ENCODE measurements at regions not wholly inside any gene's neighbourhood (a gene's known extent, or its start where the extent isn't known, plus 50 kb on each side); places are given as distances from the start of the nearest gene placed in this dataset.

DNA sequence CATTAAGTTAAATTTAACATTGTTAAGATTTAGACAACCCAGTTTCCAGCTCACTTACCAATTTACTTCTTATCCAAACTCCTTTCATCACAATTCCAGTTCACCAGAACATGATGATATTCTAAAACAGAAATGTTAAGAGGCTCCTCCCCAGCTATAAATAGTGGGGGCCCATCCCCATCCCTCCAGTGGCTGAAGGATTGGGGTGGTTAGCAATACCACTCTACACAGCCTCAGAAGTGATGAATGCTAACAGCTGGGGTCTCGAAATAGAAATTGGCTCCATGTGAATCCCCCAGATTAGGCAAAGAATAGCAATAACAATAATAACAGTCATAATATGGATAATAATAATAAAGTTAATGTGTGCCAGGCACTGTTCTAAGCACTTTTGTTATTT, 97.9 kb upstream of the NCAM1 start:
- FAIRE-seq = no peak
- no peak for DNase-seq (ENCODE audit: low spot score in 2 of 2)

DNA sequence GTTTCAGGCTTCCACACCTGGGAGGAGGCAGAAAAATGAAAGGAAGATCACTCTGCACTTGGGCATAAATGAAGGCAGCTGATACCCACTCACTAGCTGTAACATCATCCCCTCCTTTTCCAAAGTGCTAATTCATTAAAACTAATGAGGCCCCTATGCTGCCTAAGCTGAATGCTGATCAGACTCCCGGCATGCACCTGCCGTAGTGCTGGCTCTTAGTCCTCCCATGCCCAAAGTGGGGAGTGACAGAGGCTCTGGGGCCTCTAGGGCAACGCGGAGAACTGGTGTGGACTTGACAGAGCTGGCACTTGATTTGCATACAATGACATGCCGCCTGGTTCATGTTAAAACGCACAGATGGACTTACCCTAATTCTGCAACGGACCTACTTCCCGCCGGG, 96.5 kb upstream of the NCAM1 start:
- FAIRE-seq (no peak), DNase-seq (ENCODE audit: low spot score in 2 of 2) (no peak)

DNA sequence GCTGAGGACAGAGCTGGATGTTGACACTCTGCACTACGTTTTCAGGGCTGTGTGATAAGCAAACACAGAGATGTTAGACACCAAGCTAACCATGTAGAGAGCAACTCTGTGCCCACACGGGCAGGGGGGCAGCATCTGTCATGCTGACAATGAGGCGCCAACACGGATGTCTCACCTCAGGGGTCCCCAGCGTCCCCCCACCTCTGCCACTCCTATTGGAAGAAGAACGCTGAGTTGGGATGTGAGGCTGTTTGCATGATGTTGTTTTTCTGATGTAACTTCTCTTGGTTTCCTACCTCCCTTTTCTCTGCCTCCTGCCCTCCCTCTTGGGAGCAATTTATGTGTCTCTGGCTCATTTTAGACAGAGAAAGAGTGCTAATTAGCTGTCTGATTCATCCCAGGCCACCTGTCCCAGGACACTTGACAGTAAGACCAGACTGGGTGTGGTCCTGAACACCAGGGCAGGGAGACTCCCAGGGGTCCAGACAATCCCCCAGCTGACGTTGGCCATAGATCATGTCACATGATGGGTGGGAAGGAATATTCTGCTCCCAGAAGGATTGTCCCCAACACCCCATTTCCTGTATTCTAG, 89.2 kb upstream of the NCAM1 start:
- no peak for FAIRE-seq
- DNase-seq (ENCODE audit: low spot score in 2 of 2) = no peak

DNA sequence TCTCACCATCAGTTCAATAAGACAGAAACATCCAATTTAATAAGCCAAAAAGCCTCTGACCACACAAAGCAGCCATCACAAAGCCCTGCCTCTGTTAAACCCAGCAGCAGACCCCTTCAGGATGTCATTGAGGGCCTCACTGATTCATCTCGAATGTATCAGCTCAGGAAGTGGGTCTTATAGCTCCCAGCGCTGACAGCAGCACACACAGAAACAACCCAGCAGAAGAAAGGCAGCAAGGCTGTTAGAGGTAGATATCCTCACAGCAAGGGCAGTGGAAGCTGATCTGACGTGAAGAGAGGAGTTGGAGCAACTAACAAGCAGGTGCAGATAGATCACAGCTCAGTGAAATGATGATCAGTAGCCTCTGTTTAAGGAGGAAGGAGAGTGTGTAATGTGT, 86.2 kb upstream of the NCAM1 start:
- DNase-seq (ENCODE audit: low spot score in 2 of 2) (no peak), FAIRE-seq (no peak)

DNA sequence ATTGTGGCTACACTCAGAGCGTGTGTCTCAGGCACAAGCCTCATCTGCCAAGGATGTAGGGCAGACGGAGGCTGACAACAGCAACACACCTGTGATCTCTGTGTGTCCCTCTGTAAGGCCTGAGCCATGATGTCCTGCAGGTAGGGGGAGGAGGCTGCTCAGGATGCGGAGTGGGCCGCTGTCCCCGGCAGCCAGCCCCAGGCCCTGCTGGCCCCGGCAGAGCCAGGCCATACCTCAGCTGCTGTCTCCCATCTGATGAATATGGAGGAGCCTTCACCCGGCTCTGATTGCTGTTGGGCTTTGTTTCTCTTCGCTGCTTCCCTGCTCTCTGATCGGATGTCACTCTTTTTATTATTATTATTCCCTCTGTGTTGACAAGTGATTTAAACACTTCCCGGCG, 83.6 kb upstream of the NCAM1 start:
- no peak for DNase-seq (ENCODE audit: low spot score in 2 of 2)
- no peak for FAIRE-seq

DNA sequence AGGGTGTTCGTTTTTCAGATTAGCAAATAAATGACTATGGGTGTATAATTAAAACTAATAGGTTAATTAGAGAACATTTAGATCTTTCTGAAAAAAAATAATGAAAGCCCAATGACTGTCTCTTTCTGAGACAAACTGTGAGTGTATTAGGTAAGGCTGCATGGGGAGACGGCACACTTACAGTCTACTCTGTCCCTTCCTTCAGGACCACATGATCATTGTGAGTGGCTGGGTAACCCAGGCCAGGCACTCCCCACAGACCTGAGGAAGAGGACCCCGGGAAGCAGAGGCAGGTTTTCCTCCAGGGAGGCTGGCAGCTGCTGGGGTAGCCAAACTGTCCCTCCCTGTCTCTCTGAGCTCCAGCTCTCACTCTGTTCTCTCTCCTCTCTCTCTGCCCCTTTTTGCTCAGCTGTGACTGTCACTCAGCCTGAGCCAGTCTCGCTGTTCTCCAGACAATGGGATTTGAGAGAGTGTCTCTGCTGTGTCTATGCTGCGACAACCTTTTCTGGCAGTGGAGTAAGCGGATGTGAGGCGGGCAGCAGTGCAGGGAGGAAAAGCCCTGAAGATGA, 83.1 kb upstream of the NCAM1 start:
- FAIRE-seq (no peak), DNase-seq (ENCODE audit: low spot score in 2 of 2) (no peak)

DNA sequence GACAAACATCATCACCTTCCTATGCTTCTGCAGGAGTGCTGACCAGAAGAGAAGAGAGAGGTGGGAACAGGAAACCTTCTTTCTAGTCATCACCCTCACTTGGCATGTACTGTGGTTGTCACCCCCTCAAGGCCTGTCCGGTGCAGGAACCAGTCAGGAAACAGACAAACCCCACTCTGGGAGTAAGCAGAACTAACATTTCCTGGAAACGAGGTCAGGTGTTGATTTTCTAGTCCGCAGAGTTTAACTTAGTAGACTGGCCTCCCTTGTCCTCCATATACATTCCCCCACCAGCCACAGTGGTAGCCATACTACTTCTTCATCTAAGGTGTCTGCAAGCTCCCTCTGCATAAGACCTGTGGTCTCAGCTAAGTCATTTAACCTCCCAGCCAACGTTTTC, 80.7 kb upstream of the NCAM1 start:
- FAIRE-seq = no peak
- no peak for DNase-seq (ENCODE audit: low spot score in 2 of 2)

DNA sequence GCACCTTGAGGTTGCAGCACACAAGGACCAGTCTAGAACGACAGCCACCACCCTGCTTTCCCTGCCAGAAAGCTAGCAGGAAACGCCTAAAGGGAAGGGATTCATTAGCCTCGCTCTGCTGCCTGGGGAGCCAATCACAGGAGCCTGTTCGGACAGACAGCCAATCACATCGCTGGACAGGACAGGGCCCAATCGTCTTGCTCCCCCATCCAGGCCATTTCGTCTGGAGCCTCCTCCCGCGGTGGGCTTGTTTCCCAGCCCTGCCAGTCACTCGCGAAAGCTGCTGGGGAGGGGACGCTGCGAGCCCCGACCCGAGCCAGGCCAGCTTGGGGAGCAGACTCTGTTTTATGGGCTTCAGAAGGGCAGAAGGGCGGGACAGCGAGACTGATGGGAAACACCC, 79.8 kb upstream of the NCAM1 start:
- FAIRE-seq = peak; percentile 51
- DNase-seq (ENCODE audit: low spot score in 2 of 2) = peak; percentile 61 to 76

DNA sequence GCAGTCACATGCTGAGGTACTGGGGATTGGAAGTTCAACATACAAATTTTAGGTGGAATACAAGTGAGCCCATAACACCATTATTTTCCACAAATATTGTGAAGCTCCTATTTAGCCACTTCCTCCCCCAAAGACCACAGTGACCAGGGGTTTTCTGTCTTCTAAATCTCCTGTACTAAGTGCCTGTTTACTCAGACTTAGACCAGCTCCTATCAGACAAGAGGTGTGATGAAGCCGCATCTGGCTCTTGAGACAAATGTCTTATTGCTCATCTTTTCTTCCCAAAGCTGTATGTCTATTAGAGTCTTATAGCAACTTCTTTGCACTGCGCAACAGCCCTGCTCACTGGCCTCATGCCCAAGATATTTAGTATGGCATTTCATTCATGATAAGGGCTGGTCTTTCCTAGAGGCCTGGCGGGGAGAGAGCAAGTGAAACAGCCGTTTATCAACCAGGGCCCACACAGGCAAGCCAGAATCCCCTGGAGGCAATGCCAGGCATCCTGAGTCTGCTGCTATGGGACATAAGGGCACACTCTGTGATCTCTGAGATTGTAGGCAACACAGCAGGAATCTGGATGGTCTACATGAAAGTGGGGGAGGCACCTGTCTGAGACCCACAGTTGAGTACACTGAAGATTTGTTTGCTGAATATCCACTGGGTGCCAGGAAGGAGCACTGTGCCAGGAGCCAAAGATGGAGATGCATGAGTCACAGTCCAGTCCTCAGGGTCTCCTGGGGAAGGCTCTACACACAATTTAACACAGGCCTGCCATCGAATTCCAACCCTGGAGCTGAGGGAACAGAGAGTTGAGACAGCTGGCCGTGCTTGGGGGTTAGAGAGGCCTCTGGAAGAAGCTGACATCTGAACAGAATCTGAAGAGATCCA, 78.5 kb upstream of the NCAM1 start:
- no peak for FAIRE-seq
- DNase-seq (ENCODE audit: low spot score in 2 of 2) = no peak

DNA sequence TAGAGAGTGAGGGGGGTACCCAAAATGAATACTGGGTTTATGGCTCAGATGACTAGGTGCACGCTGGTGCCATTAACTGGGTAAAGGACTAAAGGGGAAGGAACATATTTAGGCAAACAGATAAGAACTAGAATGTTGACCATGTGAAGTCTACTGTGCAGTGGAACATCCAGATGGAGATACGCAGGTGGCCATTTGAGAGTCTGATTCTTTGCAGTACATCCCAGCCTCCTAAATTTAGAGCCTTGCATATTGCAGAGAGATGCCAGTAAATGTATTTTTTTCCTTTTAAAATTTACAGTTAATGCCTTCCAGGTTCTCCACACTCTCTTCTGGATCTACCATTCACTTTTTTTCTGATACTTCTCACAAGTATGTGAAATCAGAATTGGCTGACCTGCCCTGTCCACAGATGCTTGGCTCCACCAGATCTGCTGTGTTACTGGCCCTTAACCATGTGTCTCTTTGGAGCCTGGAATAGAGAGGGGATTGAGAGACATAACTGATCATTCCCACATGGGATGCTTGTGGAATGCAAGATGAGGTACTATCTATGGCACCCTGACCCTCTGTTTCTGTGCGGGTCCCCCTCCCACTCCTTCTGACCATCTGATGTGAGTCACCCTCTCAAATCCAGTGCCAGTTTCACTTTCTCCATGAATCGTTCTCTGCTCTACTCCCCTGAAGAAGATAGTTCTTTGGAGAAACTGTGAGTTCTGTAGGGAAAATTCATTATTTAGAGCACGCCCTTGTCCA, 77.0 kb upstream of the NCAM1 start:
- FAIRE-seq (no peak), DNase-seq (ENCODE audit: low spot score in 2 of 2) (no peak)

DNA sequence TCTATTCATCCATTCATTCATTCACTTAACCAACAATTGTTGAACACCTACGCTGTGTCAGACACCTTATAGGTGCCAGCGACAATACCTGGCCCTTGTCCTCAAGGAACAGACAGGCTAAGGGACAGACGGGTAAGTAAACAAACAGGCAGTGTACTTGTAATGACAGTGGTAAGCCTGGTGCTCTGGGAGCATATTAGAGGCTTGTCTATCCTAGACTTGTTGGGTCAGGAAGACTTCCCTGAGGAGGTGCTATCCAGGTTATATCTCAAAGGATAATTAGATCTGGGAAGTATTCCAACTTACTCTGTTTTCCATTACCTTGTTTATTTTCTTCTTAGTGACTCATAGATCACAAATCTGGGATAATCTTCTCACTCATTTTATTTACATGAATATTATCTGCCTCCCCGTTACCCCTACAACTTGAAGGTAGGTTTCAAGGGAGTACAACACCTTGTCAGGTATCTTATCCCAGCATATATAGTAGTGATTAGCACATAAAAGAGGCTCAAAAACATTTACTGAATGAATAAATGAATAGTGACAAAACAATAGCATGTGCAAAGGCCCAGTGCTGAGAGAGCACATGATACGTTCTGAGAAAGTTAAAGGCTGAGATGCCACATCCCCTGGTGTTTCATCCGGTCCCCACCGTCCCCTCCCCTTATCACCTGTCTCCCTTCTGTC, 75.3 kb upstream of the NCAM1 start:
- no peak for FAIRE-seq

DNA sequence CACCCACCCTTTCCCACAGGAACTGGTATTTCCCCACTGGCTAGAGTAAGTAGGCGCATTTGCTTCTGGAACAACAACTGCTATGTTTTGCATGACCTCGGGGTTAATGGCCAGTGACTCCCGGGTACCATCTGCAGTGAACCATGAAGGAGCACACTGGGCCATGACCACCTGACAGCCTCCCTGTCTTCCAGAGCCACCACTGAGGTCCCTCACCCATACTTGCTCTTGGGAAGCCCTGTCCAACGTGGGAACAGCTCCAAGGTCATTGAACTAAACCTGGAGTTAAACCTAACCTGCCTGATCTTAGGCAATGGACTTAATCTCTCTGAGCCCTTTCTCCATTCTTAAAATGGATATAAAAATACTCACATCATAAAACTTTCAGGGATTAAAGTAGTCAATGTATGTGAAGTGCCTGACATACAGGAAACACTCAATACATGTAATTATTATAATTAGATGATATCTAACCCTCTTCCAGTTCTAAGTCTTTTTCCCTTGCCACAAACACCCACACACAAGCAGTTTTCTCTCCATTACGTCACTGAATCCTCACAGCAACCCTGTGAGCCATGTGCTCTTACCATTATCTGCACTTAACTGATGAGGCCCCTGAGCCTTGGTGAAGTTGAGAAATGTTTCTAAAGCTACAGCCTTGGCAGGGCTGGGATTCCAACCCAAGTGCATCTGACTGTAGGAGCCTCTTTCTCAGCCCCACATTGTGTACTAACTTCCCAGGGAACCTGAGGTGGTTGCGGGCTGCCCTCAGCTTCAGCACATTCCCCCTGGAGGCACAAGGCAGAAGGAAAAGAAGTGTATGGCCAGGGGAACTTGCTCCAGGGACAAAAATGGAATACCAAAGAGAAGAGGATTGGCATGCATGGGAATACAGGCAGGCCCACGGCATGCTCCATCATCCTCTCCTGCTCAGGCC, 74.5 kb upstream of the NCAM1 start:
- DNase-seq (ENCODE audit: low spot score in 2 of 2) (no peak), FAIRE-seq (no peak)

More for the DNA sequence above, 75.3 kb upstream of the NCAM1 start:
- no peak for DNase-seq (ENCODE audit: low spot score in 2 of 2)

DNA sequence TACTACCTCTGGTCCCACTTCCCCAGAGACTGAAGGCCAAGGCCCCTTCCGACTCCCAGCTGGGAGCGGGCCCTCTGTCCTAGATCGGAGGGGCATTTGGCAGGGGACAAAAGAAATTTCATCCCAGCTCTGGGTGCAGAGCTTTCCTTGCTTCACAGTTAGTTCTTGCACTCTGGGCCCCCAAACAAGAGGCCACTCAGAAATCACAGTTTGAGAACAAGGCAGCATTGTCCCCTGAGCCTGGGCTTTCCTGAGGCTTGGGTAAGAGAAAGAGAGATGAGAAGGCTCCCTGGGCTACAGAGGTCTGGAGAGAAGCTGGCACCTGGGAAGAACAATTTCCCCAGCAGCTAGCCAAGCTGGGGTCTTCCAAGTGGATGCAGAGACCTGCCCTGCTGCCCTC, 71.8 kb upstream of the NCAM1 start:
- FAIRE-seq = no peak

DNA sequence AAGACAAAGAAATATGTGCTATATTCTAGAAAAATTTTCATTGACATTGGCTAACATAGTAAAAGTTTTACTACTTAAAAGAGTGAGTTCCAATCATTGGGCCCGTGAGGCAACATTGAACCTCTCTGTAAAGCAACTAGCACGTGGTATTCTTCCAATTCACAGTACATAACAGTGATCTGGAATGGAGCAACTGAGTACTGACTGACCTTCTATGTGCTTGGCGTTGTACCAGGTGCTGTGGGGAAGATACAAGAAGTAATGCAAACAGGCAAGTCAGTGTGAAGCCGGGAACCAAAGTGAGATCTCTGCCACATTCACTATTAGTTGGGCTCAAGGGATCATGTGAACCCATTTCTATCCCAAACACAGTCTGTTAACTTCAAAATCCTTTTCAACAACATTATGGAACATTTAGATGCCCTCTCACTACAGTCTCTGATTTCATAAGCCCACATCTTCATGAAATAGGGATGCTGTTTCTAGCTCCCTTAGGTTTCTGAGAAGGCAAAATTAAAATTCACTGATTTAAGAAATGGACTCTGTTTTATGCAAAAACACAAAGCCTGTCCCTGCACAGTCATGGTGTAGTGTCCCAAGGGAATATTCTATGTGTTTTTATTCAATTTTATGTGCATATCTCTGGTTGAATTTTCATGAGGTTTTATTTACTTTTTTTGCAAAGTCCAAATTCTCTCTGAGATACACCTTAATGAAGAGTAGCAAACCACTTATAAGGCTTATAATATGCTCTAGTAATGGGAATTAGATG, 61.8 kb upstream of the NCAM1 start:
- DNase-seq (ENCODE audit: low spot score in 2 of 2) (no peak), FAIRE-seq (no peak)

More for the DNA sequence above, 71.8 kb upstream of the NCAM1 start:
- no peak for DNase-seq (ENCODE audit: low spot score in 2 of 2)

DNA sequence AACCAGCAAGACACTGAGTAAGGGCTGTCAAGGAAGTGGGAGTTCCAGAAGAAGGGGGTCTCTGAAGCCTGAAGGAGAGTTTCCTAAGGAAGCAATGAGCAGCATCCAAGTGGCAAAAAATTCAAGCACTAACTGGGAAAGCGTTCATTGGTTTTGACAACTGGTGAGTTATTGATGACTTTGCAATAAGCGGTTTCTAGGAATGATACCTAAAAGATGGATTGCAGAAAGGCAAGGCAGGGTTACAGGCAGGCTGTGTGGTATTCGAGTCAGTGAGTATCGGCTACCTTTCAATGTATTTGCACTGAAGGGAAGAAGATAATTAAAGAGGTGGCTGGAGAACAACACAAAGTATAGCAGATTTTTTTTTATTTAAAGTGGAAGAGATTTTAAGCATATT, 59.3 kb upstream of the NCAM1 start:
- DNase-seq (ENCODE audit: low spot score in 2 of 2) (no peak), FAIRE-seq (no peak)

DNA sequence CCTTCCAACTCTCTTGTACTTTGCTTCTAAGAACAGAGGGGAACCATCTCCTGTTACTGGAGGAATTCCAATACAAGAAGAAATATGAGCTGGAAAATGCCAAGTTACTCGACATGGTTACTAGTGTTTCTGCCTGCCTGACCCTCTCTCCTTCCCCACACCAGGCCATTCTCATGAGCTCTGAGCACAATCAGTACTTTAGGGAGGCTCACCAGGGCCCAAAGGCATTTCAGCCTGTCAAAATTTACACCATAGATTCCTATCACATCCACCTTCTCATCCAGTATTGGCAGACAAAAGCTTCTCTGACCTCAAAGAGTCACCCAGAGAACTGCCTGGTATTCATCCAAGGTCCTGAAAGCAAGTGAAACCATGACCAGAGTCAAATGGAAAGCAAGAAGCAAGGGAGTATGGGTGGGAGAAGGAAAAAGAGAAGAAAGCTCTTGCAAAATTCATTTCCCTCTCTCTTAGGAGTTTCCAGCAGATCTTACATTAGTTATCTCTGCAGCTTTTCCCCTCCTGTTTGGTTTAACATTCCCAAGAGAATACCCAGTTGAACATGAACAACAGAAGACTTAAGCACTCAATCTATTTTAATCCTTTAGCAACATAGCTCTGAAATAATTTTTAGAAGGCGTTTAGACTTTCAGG, 58.7 kb upstream of the NCAM1 start:
- FAIRE-seq (no peak), DNase-seq (ENCODE audit: low spot score in 2 of 2) (no peak)

DNA sequence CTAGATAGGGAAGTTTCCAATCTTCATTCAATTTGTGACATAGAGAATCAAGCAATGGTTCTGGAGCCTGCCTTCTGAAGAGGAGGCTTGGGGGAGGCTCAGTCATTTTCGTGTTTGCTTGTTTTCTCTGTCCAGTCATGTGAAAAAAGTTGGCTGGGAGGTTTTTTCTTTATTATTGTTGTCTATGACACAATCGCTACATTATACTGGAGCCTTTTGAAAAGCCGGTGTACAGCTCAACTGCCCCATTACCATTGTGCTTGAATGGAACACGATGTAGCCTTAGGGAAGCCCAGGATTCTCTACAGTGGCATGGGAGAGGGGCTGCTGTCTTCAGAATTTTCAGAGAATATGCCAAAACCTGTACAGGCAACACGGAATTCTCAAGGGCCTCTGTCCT, 57.9 kb upstream of the NCAM1 start:
- FAIRE-seq (peak; percentile 93), DNase-seq (ENCODE audit: low spot score in 2 of 2) (peak in 1 of 2 donors; percentile 17)

DNA sequence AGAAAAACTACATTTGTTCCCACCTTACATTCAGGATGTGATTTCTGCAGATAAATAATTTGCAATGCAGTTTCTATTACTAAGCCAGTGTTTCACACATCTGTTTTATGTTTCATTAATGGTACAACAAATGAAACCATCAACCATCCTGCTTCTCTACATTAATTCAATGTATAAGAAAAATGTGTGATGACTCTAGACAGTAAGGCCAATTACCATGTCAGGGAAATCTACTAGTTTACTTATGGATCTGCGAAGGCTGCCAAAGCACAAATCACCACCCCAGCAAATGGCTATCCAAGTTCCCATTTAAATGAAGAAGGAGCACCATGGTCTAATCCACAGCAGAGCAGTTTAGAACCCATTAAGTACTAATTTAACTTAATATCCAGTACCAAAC, 50.1 kb upstream of the NCAM1 start:
- FAIRE-seq (no peak), DNase-seq (ENCODE audit: low spot score in 2 of 2) (no peak)
